Left lung (tissue), 4 donors: ENCODE measurements at regions not wholly inside any gene's neighbourhood (a gene's known extent, or its start where the extent isn't known, plus 50 kb on each side); places are given as distances from the start of the nearest gene placed in this dataset.

Experiments used
- ATAC-seq: fragments of 200-7000 bp; cut with Tn5 transposase; one replicate; pipeline ENCODE4 v1.9.1; 2020; ENCODE audit warnings: moderate library complexity
- DNase-seq, 4 donors: peaks; one replicate each; pipeline ENCODE4 v3.0.0-alpha.2; 2013 to 2020
- H3K27ac ChIP-seq, 2 donors: fragments of 200-600 bp; sonication (generic) in 1 of 2; one replicate each; pipeline versions ENCODE4 v1.5.0 to v1.8.0; 2020 to 2021
- H3K27me3 ChIP-seq, 2 donors: fragments of 200-600 bp; sonication (generic) in 1 of 2; one replicate each; pipeline versions ENCODE4 v1.5.0 to v1.8.0; 2020 to 2021
- H3K36me3 ChIP-seq, 2 donors: fragments of 200-600 bp; sonication (generic) in 1 of 2; one replicate each; pipeline versions ENCODE4 v1.5.0 to v1.8.0; 2020 to 2021
- H3K4me1 ChIP-seq, 2 donors: fragments of 200-600 bp; one replicate each; pipeline ENCODE4 v1.8.0; 2021
- H3K4me3 ChIP-seq, 2 donors: fragments of 200-600 bp; sonication (generic) in 1 of 2; one replicate each; pipeline versions ENCODE4 v1.5.0 to v1.8.0; 2020 to 2021; ENCODE audit warnings: mild to moderate bottlenecking in 1 of 2
- H3K9me3 ChIP-seq, 2 donors: fragments of 200-600 bp; sonication (generic) in 1 of 2; one replicate each; pipeline versions ENCODE4 v1.5.0 to v1.8.0; 2020 to 2021
- CTCF ChIP-seq, 2 donors: fragments of 200-600 bp; sonication (generic) in 1 of 2; IDR thresholded peaks; one replicate each; pipeline versions ENCODE4 v1.5.0 to v1.8.0; 2021; ENCODE audit warnings: antibody characterized with exemption in 2 of 2
- intact Hi-C, 2 donors: fragments of 100-400 bp; cut with DNase I; formaldehyde crosslinking; loops; one replicate each; pipeline versions ENCODE4 v1.11.2 to v1.14.2; 2022
- donor health status: DM: no; HTN: yes; CAD: no.
- donor health status: DM: no; HTN: no; CAD: no.

GRCh38 chr17:77644181-77645071 lies 314.1 kb upstream of the TNRC6C start:
- TF ChIP-seq CTCF (IDR thresholded peaks at IDR 0.05): no peak
- no peak overlapping the region for H3K27ac ChIP-seq
- no peaks in the 10 kb centered on the region for H3K4me1 ChIP-seq
- intact Hi-C loops: no loop called here
- no peak overlapping the region for H3K4me3 ChIP-seq
- H3K9me3 ChIP-seq: peaks cover 0 to 3% of the 10 kb centered on the region in 2 donors
- peaks cover 0 to 36% of the 10 kb centered on the region in 2 donors for H3K27me3 ChIP-seq
- no peak for ATAC-seq
- no peaks in the 10 kb centered on the region for H3K36me3 ChIP-seq
- DNase-seq: no peak

GRCh38 chr17:77645072-77646045 lies 313.1 kb upstream of the TNRC6C start:
- Histone ChIP-seq H3K9me3 (peaks cover 0 to 3% of the 10 kb centered on the region in 2 donors), H3K4me3 (no peak overlapping the region), H3K4me1 (no peaks in the 10 kb centered on the region), H3K27ac (no peak overlapping the region), H3K27me3 (peaks cover 0 to 31% of the 10 kb centered on the region in 2 donors), H3K36me3 (no peaks in the 10 kb centered on the region)
- no peak for DNase-seq
- intact Hi-C loops: no loop called here
- TF ChIP-seq CTCF (IDR thresholded peaks at IDR 0.05): no peak
- no peak for ATAC-seq

GRCh38 chr17:77646046-77646430 lies 312.5 kb upstream of the TNRC6C start:
- ATAC-seq (no peak), DNase-seq (no peak)
- Histone ChIP-seq H3K9me3 (peaks cover 0 to 3% of the 10 kb centered on the region in 2 donors), H3K36me3 (no peaks in the 10 kb centered on the region), H3K27me3 (peaks cover 0 to 27% of the 10 kb centered on the region in 2 donors), H3K27ac (no peak overlapping the region), H3K4me1 (no peaks in the 10 kb centered on the region), H3K4me3 (no peak overlapping the region)
- no peak for TF ChIP-seq CTCF (IDR thresholded peaks at IDR 0.05)
- intact Hi-C loops: no loop called here

GRCh38 chr17:77647531-77647930 lies 311.0 kb upstream of the TNRC6C start:
- intact Hi-C loops: no loop called here
- TF ChIP-seq CTCF (IDR thresholded peaks at IDR 0.05): no peak
- H3K36me3 ChIP-seq: no peaks in the 10 kb centered on the region
- ATAC-seq (no peak), DNase-seq (no peak)
- peaks cover 0 to 24% of the 10 kb centered on the region in 2 donors for H3K27me3 ChIP-seq
- no peak overlapping the region for H3K27ac ChIP-seq
- H3K9me3 ChIP-seq: peaks cover 0 to 3% of the 10 kb centered on the region in 2 donors
- H3K4me3 ChIP-seq: no peak overlapping the region
- no peaks in the 10 kb centered on the region for H3K4me1 ChIP-seq
